SK-N-SH (cell line): ENCODE measurements at regions not wholly inside any gene's neighbourhood (a gene's known extent, or its start where the extent isn't known, plus 50 kb on each side); places are given as distances from the start of the nearest gene placed in this dataset.

Experiments used
- FOXJ3 ChIP-seq: sonication (generic); formaldehyde crosslinking; IDR thresholded peaks from 2 replicates; pipeline ENCODE4 v1.5.1; 2020; ENCODE audit warnings: mild to moderate bottlenecking, missing genetic modification reagents
- FOXM1 ChIP-seq: IDR thresholded peaks from 2 replicates; pipeline ENCODE4 v1.4.0; 2012; ENCODE audit warnings: low read depth, mild to moderate bottlenecking
- SMC3 ChIP-seq: IDR thresholded peaks from 2 replicates; pipeline ENCODE4 v1.6.1; 2012; ENCODE audit warnings: low read depth, low read length, improper control_type of control experiment

DNA sequence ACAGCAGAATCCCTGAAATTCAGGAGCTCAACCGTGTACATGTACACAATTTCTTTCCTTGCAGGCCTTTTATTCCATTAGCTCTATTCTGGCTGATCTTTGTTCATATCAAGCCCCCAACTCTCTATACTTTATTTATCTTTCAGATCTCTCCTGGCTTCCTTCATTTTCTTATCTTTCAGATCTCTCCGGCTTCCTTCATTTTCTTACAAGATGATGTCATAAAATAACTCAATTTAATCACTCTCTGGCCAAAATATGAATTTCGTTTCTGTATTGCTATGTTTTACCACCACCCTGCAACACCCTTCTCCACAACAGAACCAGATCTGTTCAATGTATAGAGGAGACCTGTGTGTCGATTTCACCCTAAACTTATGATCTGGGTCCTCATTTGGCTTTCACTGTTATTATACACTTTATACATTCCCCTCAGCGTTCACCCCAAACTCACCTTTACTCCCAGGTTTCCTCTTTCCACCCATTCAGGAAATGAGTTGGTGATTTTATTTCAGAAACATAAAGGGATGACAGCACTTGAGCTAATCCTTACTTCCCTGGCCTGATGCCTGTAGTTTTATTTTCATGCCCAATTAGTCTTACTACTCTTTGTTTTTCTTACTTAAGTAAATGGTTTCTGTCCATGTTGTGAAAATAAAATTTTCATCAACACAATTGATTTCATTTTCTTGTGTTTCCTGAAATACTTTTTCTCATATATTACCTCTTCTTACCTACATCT, 195.5 kb downstream of the BCHE start:
- no peak for TF ChIP-seq FOXM1
- no peak for TF ChIP-seq SMC3
- TF ChIP-seq FOXJ3 (CRISPR knock-in tag) = no peak
